Natural killer cell (primary cell): ENCODE measurements at regions not wholly inside any gene's neighbourhood (a gene's known extent, or its start where the extent isn't known, plus 50 kb on each side); places are given as distances from the start of the nearest gene placed in this dataset.

Source experiments
- ATAC-seq, 3 donors: fragments of 150-1000 bp in 2 of 3; fragments of 200-7000 bp in 1 of 3; cut with Tn5 transposase; 1 replicate in 1 of 3; 2 replicates in 2 of 3; pipeline ENCODE4 v1.10.0; 2021; ENCODE audit warnings: mild to moderate bottlenecking in 2 of 3, moderate library complexity in 2 of 3
- DNase-seq, 2 donors: peaks; one replicate each; pipeline versions ENCODE4 v3.0.0 to v3.0.0-alpha.2; 2013 to 2021; ENCODE audit warnings: mixed read lengths in 1 of 2
- H3K27ac ChIP-seq: one replicate; pipeline ENCODE4 v1.5.1; 2013; ENCODE audit warnings: mild to moderate bottlenecking, low read length
- H3K27me3 ChIP-seq: one replicate; pipeline ENCODE4 v1.6.1; 2013; ENCODE audit warnings: low read length; ENCODE audit not compliant: control insufficient read depth, insufficient read depth
- H3K36me3 ChIP-seq: one replicate; pipeline ENCODE4 v1.6.1; 2013; ENCODE audit warnings: low read length; ENCODE audit not compliant: control insufficient read depth, insufficient read depth
- H3K4me1 ChIP-seq: one replicate; pipeline ENCODE4 v1.6.1; 2013; ENCODE audit warnings: low read length; ENCODE audit not compliant: control insufficient read depth, insufficient read depth
- H3K4me3 ChIP-seq: one replicate; pipeline ENCODE4 v1.5.1; 2013; ENCODE audit warnings: low read length
- H3K9me3 ChIP-seq: one replicate; pipeline ENCODE4 v1.6.1; 2013; ENCODE audit warnings: low read length; ENCODE audit not compliant: control insufficient read depth, insufficient read depth
- H3K27ac Mint-ChIP-seq, 2 donors: one replicate each; pipeline ENCODE4 v1.8.0; 2022; ENCODE audit warnings: mild to moderate bottlenecking in 2 of 2, mixed read lengths in 2 of 2, moderate library complexity in 1 of 2
- H3K27me3 Mint-ChIP-seq, 2 donors: one replicate each; pipeline ENCODE4 v1.8.0; 2022; ENCODE audit warnings: low read depth in 2 of 2, mixed read lengths in 2 of 2
- H3K36me3 Mint-ChIP-seq: one replicate; pipeline ENCODE4 v1.8.0; 2022; ENCODE audit warnings: mixed read lengths
- H3K4me1 Mint-ChIP-seq, 2 donors: one replicate each; pipeline ENCODE4 v1.8.0; 2022; ENCODE audit warnings: mixed read lengths in 2 of 2
- H3K4me3 Mint-ChIP-seq: one replicate; pipeline ENCODE4 v1.8.0; 2022; ENCODE audit warnings: mild to moderate bottlenecking, moderate library complexity, mixed read lengths
- H3K9me3 Mint-ChIP-seq, 2 donors: one replicate each; pipeline ENCODE4 v1.8.0; 2022; ENCODE audit warnings: mixed read lengths in 2 of 2
- WGBS: methylation state at CpG from one replicate; pipeline ENCODE4 v1.1.7; 2013; ENCODE audit warnings: missing lambda C conversion rate; ENCODE audit not compliant: insufficient coverage; 5-methylcytosine and 5-hydroxymethylcytosine counted together
- intact Hi-C: fragments of 100-400 bp; cut with micrococcal nuclease; formaldehyde crosslinking; loops from one replicate; pipeline ENCODE4 v1.14.2; 2022
- TF ChIP-seq, protein P1 (sequence below): fragments of 200-600 bp; IDR thresholded peaks from one replicate; pipeline ENCODE4 v1.8.0; 2022; ENCODE audit warnings: antibody characterized with exemption

DNA sequence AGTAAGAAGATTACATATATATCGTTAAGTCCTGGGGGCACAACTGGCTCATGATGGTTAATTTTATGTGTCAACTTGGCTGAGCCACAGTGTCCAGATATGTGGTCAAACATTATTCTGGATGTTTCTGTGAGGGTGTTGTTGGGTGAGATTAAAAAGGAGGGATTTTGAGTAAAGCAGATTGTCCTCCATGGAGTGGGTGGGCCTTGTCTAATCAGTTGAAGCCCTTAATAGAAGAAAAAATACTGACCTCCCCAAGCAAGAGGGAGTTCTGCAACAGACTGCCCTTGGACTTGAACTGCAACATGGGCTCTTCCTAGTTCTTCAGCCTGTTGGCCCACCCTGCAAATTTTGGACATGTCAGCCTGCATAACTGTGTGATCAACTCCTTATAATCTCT is 311.6 kb downstream of the RPS6KC1 start:
- ATAC-seq (no peak), DNase-seq (no peak)
- peaks cover 9 to 14% of the 10 kb centered on the region in 2 donors for H3K27me3 Mint-ChIP-seq
- Histone ChIP-seq H3K4me1 (no peaks in the 10 kb centered on the region), H3K9me3 (no peaks in the 10 kb centered on the region), H3K36me3 (no peaks in the 10 kb centered on the region), H3K27me3 (no peaks in the 10 kb centered on the region), H3K4me3 (no peak overlapping the region), H3K27ac (no peak overlapping the region)
- no peaks in the 10 kb centered on the region for H3K9me3 Mint-ChIP-seq
- H3K4me1 Mint-ChIP-seq, result no peaks in the 10 kb centered on the region
- no peaks in the 10 kb centered on the region for H3K36me3 Mint-ChIP-seq
- H3K4me3 Mint-ChIP-seq, result no peak overlapping the region
- TF ChIP-seq, protein P1, sequence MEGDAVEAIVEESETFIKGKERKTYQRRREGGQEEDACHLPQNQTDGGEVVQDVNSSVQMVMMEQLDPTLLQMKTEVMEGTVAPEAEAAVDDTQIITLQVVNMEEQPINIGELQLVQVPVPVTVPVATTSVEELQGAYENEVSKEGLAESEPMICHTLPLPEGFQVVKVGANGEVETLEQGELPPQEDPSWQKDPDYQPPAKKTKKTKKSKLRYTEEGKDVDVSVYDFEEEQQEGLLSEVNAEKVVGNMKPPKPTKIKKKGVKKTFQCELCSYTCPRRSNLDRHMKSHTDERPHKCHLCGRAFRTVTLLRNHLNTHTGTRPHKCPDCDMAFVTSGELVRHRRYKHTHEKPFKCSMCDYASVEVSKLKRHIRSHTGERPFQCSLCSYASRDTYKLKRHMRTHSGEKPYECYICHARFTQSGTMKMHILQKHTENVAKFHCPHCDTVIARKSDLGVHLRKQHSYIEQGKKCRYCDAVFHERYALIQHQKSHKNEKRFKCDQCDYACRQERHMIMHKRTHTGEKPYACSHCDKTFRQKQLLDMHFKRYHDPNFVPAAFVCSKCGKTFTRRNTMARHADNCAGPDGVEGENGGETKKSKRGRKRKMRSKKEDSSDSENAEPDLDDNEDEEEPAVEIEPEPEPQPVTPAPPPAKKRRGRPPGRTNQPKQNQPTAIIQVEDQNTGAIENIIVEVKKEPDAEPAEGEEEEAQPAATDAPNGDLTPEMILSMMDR, result no peak
- intact Hi-C loops, result no loop called here
- 96% methylated on average over 1 of the region's 1 CpG for WGBS
- H3K27ac Mint-ChIP-seq, result no peak overlapping the region

GRCh38 chr1:213366141-213366831 is 315.2 kb downstream of the RPS6KC1 start:
- no peaks in the 10 kb centered on the region for H3K9me3 ChIP-seq
- no peaks in the 10 kb centered on the region for H3K36me3 Mint-ChIP-seq
- TF ChIP-seq, protein P1, result no peak
- no peak overlapping the region for H3K4me3 ChIP-seq
- no peak overlapping the region for H3K27ac ChIP-seq
- intact Hi-C loops, result no loop called here
- H3K9me3 Mint-ChIP-seq, result no peaks in the 10 kb centered on the region
- WGBS, result 94% methylated on average over 9 of the region's 10 CpGs
- no peaks in the 10 kb centered on the region for H3K4me1 ChIP-seq
- H3K27ac Mint-ChIP-seq, result no peak overlapping the region
- H3K4me3 Mint-ChIP-seq, result no peak overlapping the region
- H3K4me1 Mint-ChIP-seq, result no peaks in the 10 kb centered on the region
- H3K36me3 ChIP-seq, result no peaks in the 10 kb centered on the region
- ATAC-seq, result no peak
- H3K27me3 ChIP-seq, result no peaks in the 10 kb centered on the region
- no peak for DNase-seq
- H3K27me3 Mint-ChIP-seq, result peaks cover 7 to 14% of the 10 kb centered on the region in 2 donors

GRCh38 chr1:213369465-213369864 is 318.4 kb downstream of the RPS6KC1 start:
- H3K27me3 ChIP-seq, result no peaks in the 10 kb centered on the region
- Mint-ChIP-seq H3K4me3 (no peak overlapping the region), H3K27ac (no peak overlapping the region), H3K27me3 (peaks cover 6 to 9% of the 10 kb centered on the region in 2 donors), H3K36me3 (no peaks in the 10 kb centered on the region), H3K4me1 (peaks cover 4% of the 10 kb centered on the region in 2 donors), H3K9me3 (no peaks in the 10 kb centered on the region)
- DNase-seq (no peak), ATAC-seq (no peak)
- no peaks in the 10 kb centered on the region for H3K9me3 ChIP-seq
- H3K27ac ChIP-seq, result no peak overlapping the region
- no peak overlapping the region for H3K4me3 ChIP-seq
- no peaks in the 10 kb centered on the region for H3K36me3 ChIP-seq
- TF ChIP-seq, protein P1, result no peak
- WGBS, result 88% methylated on average over 5 of the region's 5 CpGs
- H3K4me1 ChIP-seq, result no peaks in the 10 kb centered on the region
- intact Hi-C loops, result no loop called here

DNA sequence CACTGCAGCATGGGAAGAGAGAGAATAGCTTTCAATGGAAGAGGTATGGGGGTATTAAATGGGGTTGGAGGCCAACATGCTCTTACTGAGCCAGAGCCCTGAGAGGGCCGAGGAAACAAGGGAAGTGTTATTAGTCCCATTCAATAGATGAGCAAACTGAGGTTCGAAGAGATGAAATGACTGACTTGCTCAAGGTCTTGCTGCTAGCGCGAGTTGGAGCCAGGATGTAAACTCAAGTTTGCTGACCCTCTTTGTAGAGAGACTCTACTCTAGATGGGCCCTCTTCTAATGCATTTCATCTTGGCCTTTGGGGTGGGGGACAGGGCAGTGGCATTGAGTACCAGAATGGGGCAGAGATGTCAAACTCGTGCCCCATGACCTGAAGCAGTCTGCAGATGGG is 319.5 kb downstream of the RPS6KC1 start:
- TF ChIP-seq, protein P1, result no peak
- Histone ChIP-seq H3K27me3 (no peaks in the 10 kb centered on the region), H3K36me3 (no peaks in the 10 kb centered on the region), H3K4me3 (no peak overlapping the region), H3K9me3 (no peaks in the 10 kb centered on the region), H3K4me1 (no peaks in the 10 kb centered on the region), H3K27ac (no peak overlapping the region)
- Mint-ChIP-seq H3K9me3 (no peaks in the 10 kb centered on the region), H3K4me3 (no peak overlapping the region), H3K27me3 (peaks cover 4 to 7% of the 10 kb centered on the region in 2 donors), H3K27ac (no peak overlapping the region), H3K36me3 (no peaks in the 10 kb centered on the region), H3K4me1 (peaks cover 5% of the 10 kb centered on the region in 2 donors)
- DNase-seq, result no peak
- intact Hi-C loops, result no loop called here
- WGBS, result 91% methylated on average over 4 of the region's 5 CpGs
- no peak for ATAC-seq
